NT2/D1 (cell line): ENCODE measurements at regions not wholly inside any gene's neighbourhood (a gene's known extent, or its start where the extent isn't known, plus 50 kb on each side); places are given as distances from the start of the nearest gene placed in this dataset.

ENCODE experiments used
- SUZ12 ChIP-seq: IDR thresholded peaks from 2 replicates; pipeline ENCODE4 v1.6.1; 2011; ENCODE audit not compliant: insufficient read length, insufficient read depth; ENCODE audit errors: extremely low read depth
- ZNF274 ChIP-seq: IDR thresholded peaks from 2 replicates; pipeline ENCODE4 v1.6.1; 2011; ENCODE audit warnings: mild to moderate bottlenecking, low read depth, low read length

GRCh38 chr1:172774561-172774960 lies 115.7 kb downstream of the FASLG start:
- TF ChIP-seq ZNF274 (no peak), SUZ12 (no peak)
